GM12874 (cell line): ENCODE measurements at regions not wholly inside any gene's neighbourhood (a gene's known extent, or its start where the extent isn't known, plus 50 kb on each side); places are given as distances from the start of the nearest gene placed in this dataset.

Source experiments
- CTCF ChIP-seq: IDR thresholded peaks from 2 replicates; pipeline ENCODE4 v1.5.1; 2011; ENCODE audit warnings: low read depth, mild to moderate bottlenecking, control low read depth, low read length, moderate library complexity; ENCODE audit not compliant: insufficient read depth

DNA sequence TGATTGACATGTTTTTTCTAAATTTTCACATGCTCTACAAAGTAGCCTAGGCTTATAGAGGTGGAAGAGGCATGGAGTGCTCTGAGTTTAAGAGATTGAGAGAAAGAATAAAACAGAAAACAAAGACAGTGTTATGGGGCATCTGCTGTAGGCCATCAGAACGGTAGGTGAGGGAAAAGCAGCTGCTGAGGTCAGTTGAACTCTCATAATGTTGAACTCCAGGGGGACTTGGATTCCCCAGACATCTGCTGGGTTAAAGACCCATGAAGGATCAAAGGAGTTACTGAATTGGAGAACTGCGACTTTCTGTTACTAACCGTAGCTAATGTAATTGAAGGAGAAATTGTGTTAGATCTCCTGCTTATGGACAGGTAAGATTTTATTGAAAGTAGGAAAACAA lies 333.9 kb downstream of the TFAP2B start:
- TF ChIP-seq CTCF = no peak

GRCh38 chr6:51153109-51153508 lies 334.4 kb downstream of the TFAP2B start:
- no peak for TF ChIP-seq CTCF

DNA sequence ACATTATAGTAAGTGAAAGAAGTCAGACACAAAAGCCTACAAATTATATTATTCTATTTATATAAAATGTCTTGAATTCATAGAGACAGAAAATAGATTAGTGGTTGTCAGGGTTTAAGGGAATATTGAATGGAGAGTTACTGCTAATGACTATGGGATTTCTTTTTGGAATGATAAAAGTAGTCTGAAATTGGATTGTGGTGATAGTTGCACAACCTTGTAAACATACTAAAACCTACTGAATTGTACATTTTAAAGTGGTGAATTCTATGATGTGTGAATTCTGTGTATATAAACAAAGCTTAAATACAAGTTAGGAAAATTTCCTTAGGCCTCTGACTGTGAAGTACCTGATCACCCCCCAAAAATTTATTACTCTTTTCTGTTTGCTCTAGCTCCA lies 343.1 kb downstream of the TFAP2B start:
- TF ChIP-seq CTCF = no peak

DNA sequence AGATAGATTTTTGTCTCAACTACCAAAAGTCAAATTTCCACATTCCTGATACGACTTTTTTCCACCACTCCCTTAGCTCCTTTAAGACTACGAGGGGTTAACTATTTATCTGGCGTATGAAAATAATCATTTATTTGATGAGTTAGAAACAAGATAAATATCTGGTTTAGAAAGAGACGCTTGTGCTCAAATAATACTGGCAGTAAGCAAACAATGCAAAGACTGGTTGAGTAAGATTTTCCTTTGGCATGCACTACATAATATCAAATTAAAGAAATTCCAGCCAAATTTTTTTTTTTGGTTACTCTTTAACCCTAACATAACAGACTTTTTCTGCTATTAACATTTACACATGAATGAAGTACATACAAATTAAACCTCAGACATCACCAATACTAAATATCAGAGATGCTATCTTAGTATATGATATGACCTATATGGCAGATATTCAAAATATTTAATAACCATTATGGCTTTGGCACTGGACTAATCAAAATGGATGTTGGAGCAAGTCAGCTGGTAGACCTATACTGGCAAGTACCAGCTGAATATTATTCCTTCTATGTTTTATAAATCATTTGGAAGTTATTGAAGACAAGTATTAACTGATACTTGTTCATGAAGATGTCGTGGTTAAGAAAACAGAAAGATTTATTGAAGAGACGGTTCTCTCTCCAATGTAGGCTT lies 345.3 kb downstream of the TFAP2B start:
- no peak for TF ChIP-seq CTCF

DNA sequence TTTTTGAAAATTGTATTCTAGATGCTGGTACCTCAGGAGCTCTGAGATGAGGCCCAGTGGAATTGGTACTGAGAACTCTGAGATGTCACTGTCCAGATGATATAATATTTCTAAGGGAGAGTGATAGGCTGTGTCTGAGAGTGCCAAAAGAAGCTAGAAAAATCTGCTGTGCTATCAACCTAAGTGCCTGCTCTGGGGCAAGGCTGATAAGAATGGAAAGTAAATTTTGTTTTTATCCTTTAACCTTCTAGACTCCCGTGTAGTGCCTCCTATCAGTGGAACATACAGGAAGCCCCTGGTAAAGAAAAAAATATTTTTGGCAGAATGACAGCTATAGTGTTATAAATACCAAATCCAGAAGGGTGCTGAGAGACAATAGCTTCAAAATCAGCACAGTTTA lies 348.2 kb downstream of the TFAP2B start:
- TF ChIP-seq CTCF = no peak

- no peak for TF ChIP-seq CTCF
Measured at GRCh38 chr6:51167468-51167867, 348.8 kb downstream of the TFAP2B start.

DNA sequence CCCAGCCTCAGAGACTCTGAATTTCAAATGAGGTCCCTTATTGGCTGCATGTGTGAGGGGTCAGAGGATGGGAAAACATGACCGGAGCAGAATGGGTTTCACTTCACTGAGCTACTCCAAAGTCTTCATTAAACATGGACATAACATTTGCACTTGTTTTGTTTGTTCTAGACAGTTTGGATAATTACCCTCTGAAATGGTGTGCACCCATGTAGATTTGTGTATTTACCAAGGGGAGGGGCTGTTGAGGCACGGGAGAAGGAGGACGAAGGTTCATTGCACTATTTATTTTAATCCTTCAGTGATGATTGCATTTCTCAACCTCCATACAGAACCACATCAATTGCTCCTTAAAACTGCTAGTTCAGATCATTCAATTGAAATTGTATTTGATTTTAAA lies 364.2 kb downstream of the TFAP2B start:
- no peak for TF ChIP-seq CTCF

- TF ChIP-seq CTCF = no peak
Measured at GRCh38 chr6:51184046-51184445, 365.4 kb downstream of the TFAP2B start.
